Sigmoid colon (tissue), 6 donors: ENCODE measurements at regions not wholly inside any gene's neighbourhood (a gene's known extent, or its start where the extent isn't known, plus 50 kb on each side); places are given as distances from the start of the nearest gene placed in this dataset.

Experiments
- DNase-seq: peaks from one replicate; pipeline ENCODE4 v3.0.0-alpha.2; 2019
- H3K27ac ChIP-seq, 4 donors: fragments of 200-600 bp; sonication (generic); one replicate each; pipeline ENCODE4 v1.5.1; 2016 to 2019; ENCODE audit warnings: mild to moderate bottlenecking in 1 of 4
- H3K27me3 ChIP-seq, 3 donors: fragments of 200-600 bp; sonication (generic); one replicate each; pipeline ENCODE4 v1.5.1; 2019; ENCODE audit warnings: mild to moderate bottlenecking in 1 of 3
- H3K36me3 ChIP-seq, 4 donors: fragments of 200-600 bp; sonication (generic); one replicate each; pipeline ENCODE4 v1.5.1; 2016 to 2019
- H3K4me1 ChIP-seq, 4 donors: fragments of 200-600 bp; sonication (generic); one replicate each; pipeline ENCODE4 v1.5.1; 2017 to 2019
- H3K4me3 ChIP-seq, 4 donors: fragments of 200-600 bp; sonication (generic); one replicate each; pipeline ENCODE4 v1.5.1; 2017 to 2019; ENCODE audit warnings: mild to moderate bottlenecking in 2 of 4, moderate library complexity in 1 of 4
- H3K9me3 ChIP-seq, 4 donors: fragments of 200-600 bp in 3 of 4; sonication (generic) in 3 of 4; one replicate each; pipeline versions ENCODE4 v1.5.1 to v1.6.1; 2013 to 2019
- EP300 ChIP-seq, 4 donors: sonication (generic); formaldehyde crosslinking; IDR thresholded peaks; one replicate each; pipeline ENCODE4 v1.6.1; 2017; ENCODE audit warnings: antibody characterized with exemption in 4 of 4
- POLR2A ChIP-seq, 2 donors: fragments of 450-650 bp; IDR thresholded peaks; one replicate each; pipeline ENCODE4 v1.6.1; 2016; ENCODE audit warnings: antibody characterized with exemption in 2 of 2, mild to moderate bottlenecking in 2 of 2, moderate library complexity in 2 of 2
- POLR2AphosphoS5 ChIP-seq, 4 donors: sonication (generic); formaldehyde crosslinking; IDR thresholded peaks; one replicate each; pipeline ENCODE4 v1.6.1; 2017; ENCODE audit warnings: antibody characterized with exemption in 4 of 4
- WGBS, 2 donors: extraction: QIAGEN DNeasy Blood & Tissue Kit; methylation state at CpG; one replicate each; pipeline ENCODE4 v1.1.7; 2013; 5-methylcytosine and 5-hydroxymethylcytosine counted together
- intact Hi-C: fragments of 100-400 bp; cut with DNase I; formaldehyde crosslinking; loops from one replicate; pipeline ENCODE4 v1.15.1; 2023
- TF ChIP-seq, protein P1 (sequence below), 4 experiments: fragments of 450-650 bp in 3 of 4; fragments of 200-600 bp in 1 of 4; IDR thresholded peaks; one replicate each; pipeline ENCODE4 v1.5.1; 2016 to 2019; ENCODE audit warnings: antibody characterized with exemption in 4 of 4, mild to moderate bottlenecking in 3 of 4, moderate library complexity in 2 of 4
- donor health status: healthy with polysubstance abuse.
- donor health status: healthy.

DNA sequence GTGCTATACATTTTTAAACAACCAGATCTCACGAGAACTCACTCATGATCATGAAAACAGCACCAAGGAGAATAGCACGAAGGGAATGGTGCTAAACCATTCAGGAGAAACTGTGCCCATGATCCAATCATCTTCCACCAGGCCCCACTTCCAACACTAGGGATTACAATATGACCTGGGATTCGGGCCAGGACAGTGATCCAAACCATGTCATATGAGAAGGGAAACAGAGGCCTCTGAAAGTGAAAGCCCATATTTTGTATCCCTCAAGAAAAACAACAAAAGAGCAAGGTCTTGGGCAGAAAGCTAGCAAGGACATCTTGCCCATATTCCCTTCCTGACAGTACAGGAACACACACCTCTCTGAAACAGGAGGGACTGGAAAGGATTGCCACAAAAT, 163.9 kb upstream of the VASH1 start:
- intact Hi-C loops = loop anchor here (5.0 kb wide), 1 partner anchor 40 kb away; no protein-coding TSS in a partner anchor
- WGBS, 2 donors = 77 to 81% methylated on average over 3 of the region's 3 CpGs
- H3K4me3 ChIP-seq = no peak overlapping the region

DNA sequence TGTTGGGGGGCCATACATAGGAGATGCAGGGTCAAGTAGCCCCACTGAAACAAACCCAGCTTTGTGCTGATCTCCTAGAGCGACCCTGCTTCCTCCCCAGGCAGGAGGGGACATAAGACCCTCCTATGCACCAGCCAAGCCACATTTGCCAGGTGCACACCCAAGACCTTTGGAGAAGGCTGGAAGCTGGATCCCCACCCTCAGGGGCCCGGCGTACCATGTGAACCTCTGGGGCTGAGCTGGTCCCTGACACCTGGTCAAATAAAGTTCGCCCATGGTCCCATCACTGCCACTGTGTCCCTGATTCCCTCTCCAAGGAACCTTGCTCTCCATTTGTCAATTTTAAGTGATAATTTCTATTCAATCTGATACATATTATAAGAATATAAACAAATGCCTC, 162.1 kb upstream of the VASH1 start:
- H3K27me3 ChIP-seq = no peaks in the 10 kb centered on the region
- H3K9me3 ChIP-seq = no peaks in the 10 kb centered on the region
- 71 to 86% methylated on average over 4 of the region's 4 CpGs for WGBS, 2 donors
- H3K4me1 ChIP-seq = peaks cover 0 to 36% (median 24%) of the 10 kb centered on the region in 4 donors
- TF ChIP-seq POLR2A (IDR thresholded peaks at IDR 0.05) = no peak
- TF ChIP-seq, protein P1, sequence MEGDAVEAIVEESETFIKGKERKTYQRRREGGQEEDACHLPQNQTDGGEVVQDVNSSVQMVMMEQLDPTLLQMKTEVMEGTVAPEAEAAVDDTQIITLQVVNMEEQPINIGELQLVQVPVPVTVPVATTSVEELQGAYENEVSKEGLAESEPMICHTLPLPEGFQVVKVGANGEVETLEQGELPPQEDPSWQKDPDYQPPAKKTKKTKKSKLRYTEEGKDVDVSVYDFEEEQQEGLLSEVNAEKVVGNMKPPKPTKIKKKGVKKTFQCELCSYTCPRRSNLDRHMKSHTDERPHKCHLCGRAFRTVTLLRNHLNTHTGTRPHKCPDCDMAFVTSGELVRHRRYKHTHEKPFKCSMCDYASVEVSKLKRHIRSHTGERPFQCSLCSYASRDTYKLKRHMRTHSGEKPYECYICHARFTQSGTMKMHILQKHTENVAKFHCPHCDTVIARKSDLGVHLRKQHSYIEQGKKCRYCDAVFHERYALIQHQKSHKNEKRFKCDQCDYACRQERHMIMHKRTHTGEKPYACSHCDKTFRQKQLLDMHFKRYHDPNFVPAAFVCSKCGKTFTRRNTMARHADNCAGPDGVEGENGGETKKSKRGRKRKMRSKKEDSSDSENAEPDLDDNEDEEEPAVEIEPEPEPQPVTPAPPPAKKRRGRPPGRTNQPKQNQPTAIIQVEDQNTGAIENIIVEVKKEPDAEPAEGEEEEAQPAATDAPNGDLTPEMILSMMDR (IDR thresholded peaks at IDR 0.05) = no peak
- TF ChIP-seq EP300 (IDR thresholded peaks at IDR 0.05) = no peak
- no peak for TF ChIP-seq POLR2AphosphoS5 (IDR thresholded peaks at IDR 0.05)
- H3K27ac ChIP-seq = no peak overlapping the region
- intact Hi-C loops = loop anchor here (5.0 kb wide), 1 partner anchor 38 kb away; no protein-coding TSS in a partner anchor
- DNase-seq = no peak
- no peaks in the 10 kb centered on the region for H3K36me3 ChIP-seq
- H3K4me3 ChIP-seq = no peak overlapping the region

More for the DNA sequence above, 163.9 kb upstream of the VASH1 start:
- Histone ChIP-seq H3K9me3 (no peaks in the 10 kb centered on the region), H3K27ac (peak overlapping the region in 3 of 4 donors; percentile 57 to 62 (median 58)), H3K4me1 (peaks cover 0 to 36% (median 24%) of the 10 kb centered on the region in 4 donors), H3K27me3 (no peaks in the 10 kb centered on the region), H3K36me3 (no peaks in the 10 kb centered on the region)
- DNase-seq = peak; percentile 84
- TF ChIP-seq, protein P1 (IDR thresholded peaks at IDR 0.05) = no peak
- TF ChIP-seq POLR2A (IDR thresholded peaks at IDR 0.05) (no peak), POLR2AphosphoS5 (IDR thresholded peaks at IDR 0.05) (peak; percentile 76 to 92 (median 83)), EP300 (IDR thresholded peaks at IDR 0.05) (peak in 2 of 4 donors; percentile 30 to 54)

DNA sequence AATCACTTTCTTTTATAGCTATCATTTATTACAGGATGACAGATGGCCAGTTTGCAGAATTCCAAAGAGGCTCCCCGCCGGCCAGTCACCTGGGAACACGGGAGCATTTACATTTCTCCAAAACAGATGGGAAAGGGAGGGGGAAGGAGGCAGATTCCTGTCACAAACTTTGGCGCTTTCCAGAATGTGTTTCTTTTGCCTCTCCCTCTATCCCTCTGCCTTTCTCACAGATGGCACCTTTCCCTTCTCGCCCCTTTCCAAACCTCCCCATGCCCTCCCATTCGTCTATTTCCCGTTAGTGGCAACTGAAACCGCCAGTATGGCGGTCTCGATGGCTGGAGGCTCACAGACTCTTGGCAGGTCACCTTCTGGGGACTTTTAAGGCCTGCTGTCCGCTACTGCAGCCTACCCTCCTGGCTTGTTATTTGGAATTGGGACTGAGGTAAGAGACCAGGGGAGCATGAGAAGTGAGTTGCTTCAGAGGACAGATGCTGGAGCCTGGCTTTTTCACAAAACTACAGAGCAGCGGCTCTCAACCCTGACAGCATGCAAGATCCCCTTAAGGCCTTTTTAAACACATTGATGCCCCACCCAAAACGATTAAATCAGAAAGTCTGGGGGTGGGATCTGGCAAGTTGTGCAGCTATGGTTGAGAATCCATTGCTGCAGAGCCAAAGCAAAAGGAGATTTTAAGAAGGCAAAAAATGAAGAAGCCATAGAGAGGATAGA, 161.5 kb upstream of the VASH1 start:
- H3K27me3 ChIP-seq = no peaks in the 10 kb centered on the region
- no peak overlapping the region for H3K27ac ChIP-seq
- no peaks in the 10 kb centered on the region for H3K36me3 ChIP-seq
- TF ChIP-seq EP300 (IDR thresholded peaks at IDR 0.05) = no peak
- intact Hi-C loops = loop anchor here (5.0 kb wide), 1 partner anchor 38 kb away; no protein-coding TSS in a partner anchor
- peaks cover 0 to 30% (median 24%) of the 10 kb centered on the region in 4 donors for H3K4me1 ChIP-seq
- DNase-seq = no peak
- no peaks in the 10 kb centered on the region for H3K9me3 ChIP-seq
- 62 to 72% methylated on average over 13 of the region's 13 CpGs for WGBS, 2 donors
- no peak overlapping the region for H3K4me3 ChIP-seq

DNA sequence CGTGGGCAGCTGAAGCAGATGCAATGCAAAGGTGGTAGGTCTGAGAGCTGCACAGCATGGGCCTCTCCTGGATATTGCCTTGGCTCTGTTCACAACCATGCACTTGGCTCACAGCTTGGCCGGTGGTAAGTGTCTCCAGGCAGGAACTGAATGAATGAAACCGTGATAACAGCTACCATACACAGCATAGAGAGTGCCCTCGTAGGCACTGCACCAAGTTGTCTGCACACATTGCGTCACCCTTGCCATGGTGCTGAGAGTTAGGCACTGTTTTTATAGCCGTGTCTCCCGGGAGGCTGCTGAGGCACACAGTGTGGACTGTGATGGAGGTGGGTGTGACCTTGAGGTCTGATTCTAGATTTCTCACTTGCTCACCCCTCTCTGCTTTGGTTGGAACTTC, 157.6 kb upstream of the VASH1 start:
- Histone ChIP-seq H3K4me1 (peaks cover 0 to 14% (median 6%) of the 10 kb centered on the region in 4 donors), H3K27me3 (no peaks in the 10 kb centered on the region), H3K36me3 (no peaks in the 10 kb centered on the region), H3K27ac (no peak overlapping the region), H3K4me3 (no peak overlapping the region), H3K9me3 (no peaks in the 10 kb centered on the region)
- no peak for DNase-seq
- no peak for TF ChIP-seq POLR2A (IDR thresholded peaks at IDR 0.05)
- TF ChIP-seq EP300 (IDR thresholded peaks at IDR 0.05) = no peak
- TF ChIP-seq, protein P1 (IDR thresholded peaks at IDR 0.05) = no peak
- no peak for TF ChIP-seq POLR2AphosphoS5 (IDR thresholded peaks at IDR 0.05)
- WGBS, 2 donors = 66 to 83% methylated on average over 7 of the region's 7 CpGs
- intact Hi-C loops = no loop called here

DNA sequence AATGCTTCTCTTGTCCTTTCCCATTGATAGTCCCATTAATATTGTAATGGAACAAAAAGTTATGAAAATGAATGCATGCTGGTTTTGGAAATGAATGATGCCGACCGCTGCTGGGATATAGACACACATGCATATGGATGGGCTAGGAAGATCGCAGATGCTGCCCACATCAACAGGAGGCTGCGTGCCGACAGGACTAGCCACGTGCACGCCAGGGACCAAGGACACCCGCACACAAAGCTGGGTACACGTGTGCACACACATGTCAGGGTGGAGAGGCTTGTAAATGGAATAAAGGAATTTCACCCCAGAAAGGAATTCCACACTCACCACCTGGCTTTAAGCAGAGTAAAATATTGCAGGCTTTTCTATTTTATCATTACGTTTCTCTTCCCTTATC, 153.8 kb upstream of the VASH1 start:
- intact Hi-C loops = no loop called here
- TF ChIP-seq EP300 (IDR thresholded peaks at IDR 0.05) (no peak), POLR2AphosphoS5 (IDR thresholded peaks at IDR 0.05) (no peak), POLR2A (IDR thresholded peaks at IDR 0.05) (no peak)
- TF ChIP-seq, protein P1 (IDR thresholded peaks at IDR 0.05) = no peak

More for the DNA sequence above, 153.8 kb upstream of the VASH1 start:
- Histone ChIP-seq H3K4me3 (no peak overlapping the region), H3K27ac (no peak overlapping the region), H3K27me3 (no peaks in the 10 kb centered on the region), H3K36me3 (no peaks in the 10 kb centered on the region), H3K4me1 (no peaks in the 10 kb centered on the region), H3K9me3 (no peaks in the 10 kb centered on the region)
- DNase-seq = no peak
- WGBS, 2 donors = 79 to 84% methylated on average over 10 of the region's 10 CpGs
